K562 (cell line): ENCODE measurements at regions not wholly inside any gene's neighbourhood (a gene's known extent, or its start where the extent isn't known, plus 50 kb on each side); places are given as distances from the start of the nearest gene placed in this dataset.

Experiments
- ATAC-seq: fragments of 200-7000 bp; cut with Tn5 transposase; 3 replicates; pipeline ENCODE4 v1.9.1; 2020; ENCODE audit warnings: moderate library complexity
- BruUV-seq: library from RNA; stranded (reverse); fragments of 400-500 nt; replicated peaks from 2 replicates; lab custom pipeline; 2021; lab: Mats Ljungman, UMichigan
- CTCF ChIA-PET: fragments of 300-600 bp; formaldehyde crosslinking; extraction: SDS; loops from one replicate; lab custom pipeline; 2021; ENCODE audit warnings: low intra/inter-chr PET ratio; lab: Yijun Ruan, JAX
- POLR2A ChIA-PET: fragments of 300-600, 350-650 bp; sonication (Branson Sonifier 250); formaldehyde crosslinking; extraction: SDS; loops from one replicate; lab custom pipeline; 2021; ENCODE audit warnings: antibody characterized with exemption, inconsistent platforms; lab: Yijun Ruan, JAX
- DNase-seq, 4 experiments: peaks; one replicate each; pipeline versions ENCODE4 v3.0.0 to v3.0.0-alpha.2; 2011 to 2018; ENCODE audit warnings: low spot score in 3 of 4, mixed read lengths in 3 of 4; ENCODE audit errors: extremely low read depth in 1 of 4
- FAIRE-seq: peaks from 2 replicates; lab custom pipeline; 2011; peaks lifted over from hg19 to GRCh38; lab: Jason Lieb, UNC
- H2AFZ ChIP-seq: 2 replicates; pipeline ENCODE4 v1.6.0; 2011; ENCODE audit warnings: low read depth, low read length, control low read depth, inconsistent platforms
- H3K27ac ChIP-seq: fragments of 200-600 bp; 3 replicates; pipeline ENCODE4 v1.8.0; 2011; ENCODE audit warnings: low read depth, mild to moderate bottlenecking, control low read depth, inconsistent platforms, low read length, moderate library complexity, mixed read lengths; ENCODE audit errors: extremely low read depth
- H3K27me3 ChIP-seq, 2 experiments: fragments of 300-600 bp in 1 of 2; 2 replicates in 1 of 2; 3 replicates in 1 of 2; pipeline versions ENCODE4 v1.6.0 to v1.8.0; 2011; ENCODE audit warnings: inconsistent platforms in 2 of 2, low read length in 2 of 2, mild to moderate bottlenecking in 1 of 2, mixed read lengths in 1 of 2, moderate library complexity in 1 of 2; ENCODE audit not compliant: control insufficient read depth in 2 of 2, insufficient read depth in 2 of 2
- H3K36me3 ChIP-seq: fragments of 300-600 bp; 3 replicates; pipeline ENCODE4 v1.8.0; 2011; ENCODE audit warnings: mild to moderate bottlenecking, low read length, inconsistent platforms; ENCODE audit not compliant: control insufficient read depth, insufficient read depth
- H3K4me1 ChIP-seq, 2 experiments: fragments of 200-600 bp in 1 of 2; replicated peaks in 1 of 2; 2 replicates in 1 of 2; 3 replicates in 1 of 2; pipeline versions ENCODE4 v1.5.1 to v1.8.0; 2011; ENCODE audit warnings: inconsistent platforms in 2 of 2, low read length in 2 of 2, mild to moderate bottlenecking in 1 of 2, mixed read lengths in 1 of 2, moderate library complexity in 1 of 2; ENCODE audit not compliant: control insufficient read depth in 2 of 2, insufficient read depth in 2 of 2
- H3K4me2 ChIP-seq: 2 replicates; pipeline ENCODE4 v1.6.1; 2011; ENCODE audit warnings: low read length, control low read depth, inconsistent platforms, mixed read lengths; ENCODE audit not compliant: insufficient read depth
- H3K4me3 ChIP-seq: fragments of 200-600 bp; sonication (generic), shearing (Covaris generic); 2 replicates; pipeline ENCODE4 v1.5.1; 2016; ENCODE audit warnings: control low read depth, inconsistent platforms
- H3K79me2 ChIP-seq: fragments of 200-600 bp; 3 replicates; pipeline ENCODE4 v1.8.0; 2011; ENCODE audit warnings: low read length, inconsistent platforms; ENCODE audit not compliant: control insufficient read depth, insufficient read depth
- H3K9ac ChIP-seq, 2 experiments: 2 replicates each; pipeline versions ENCODE4 v1.6.0 to v1.6.1; 2011; ENCODE audit warnings: low read depth in 2 of 2, low read length in 2 of 2, control low read depth in 1 of 2, inconsistent platforms in 1 of 2, mild to moderate bottlenecking in 1 of 2, mixed read lengths in 1 of 2; ENCODE audit not compliant: insufficient read depth in 1 of 2
- H3K9me1 ChIP-seq: one replicate; pipeline ENCODE4 v1.6.0; 2011; ENCODE audit warnings: inconsistent platforms, mild to moderate bottlenecking, low read length, moderate library complexity; ENCODE audit not compliant: control insufficient read depth, insufficient read depth
- H3K9me3 ChIP-seq: replicated peaks from 2 replicates; pipeline ENCODE4 v1.5.1; 2011; ENCODE audit warnings: low read depth, low read length, inconsistent platforms; ENCODE audit not compliant: control insufficient read depth, insufficient read depth
- H4K20me1 ChIP-seq: replicated peaks from 2 replicates; pipeline ENCODE4 v1.6.1; 2011; ENCODE audit warnings: low read length, inconsistent platforms, mixed read lengths; ENCODE audit not compliant: control insufficient read depth, insufficient read depth
- CHCHD3 ChIP-seq: fragments of 250-450 bp; sonication (Bioruptor Pico); IDR thresholded peaks from 2 replicates; pipeline ENCODE4 v2.1.2; 2022; ENCODE audit warnings: mild to moderate bottlenecking
- DPF2 ChIP-seq: fragments of 450-650 bp; IDR thresholded peaks from 2 replicates; pipeline ENCODE4 v1.6.1; 2016
- GTF2E2 ChIP-seq: fragments of 200-800 bp; sonication (Bioruptor generic); IDR thresholded peaks from 2 replicates; pipeline ENCODE4 v1.6.1; 2016; ENCODE audit warnings: missing genetic modification characterization, missing compliant biosample characterization
- HES1 ChIP-seq: fragments of 450-650 bp; IDR thresholded peaks from 2 replicates; pipeline ENCODE4 v1.6.1; 2016; ENCODE audit warnings: low read depth, mild to moderate bottlenecking, moderate library complexity
- HNRNPK ChIP-seq: fragments of 200-400 bp; formaldehyde crosslinking; IDR thresholded peaks from one replicate; pipeline ENCODE4 v1.6.1; 2018; ENCODE audit warnings: mild to moderate bottlenecking, low read depth, low read length; ENCODE audit not compliant: poor library complexity, severe bottlenecking
- KAT7 ChIP-seq: sonication (generic); formaldehyde crosslinking; IDR thresholded peaks from 2 replicates; pipeline ENCODE4 v1.8.0; 2022; ENCODE audit warnings: missing genetic modification reagents, mild to moderate bottlenecking, borderline replicate concordance
- L3MBTL2 ChIP-seq: fragments of 450-650 bp; IDR thresholded peaks from 2 replicates; pipeline ENCODE4 v1.6.1; 2016; ENCODE audit warnings: mild to moderate bottlenecking, moderate library complexity
- MAFF ChIP-seq: IDR thresholded peaks from 2 replicates; pipeline ENCODE4 v1.6.1; 2012; ENCODE audit warnings: low read length, improper control_type of control experiment
- MTA3 ChIP-seq: fragments of 450-650 bp; formaldehyde crosslinking; IDR thresholded peaks from 2 replicates; pipeline ENCODE4 v1.6.1; 2017; ENCODE audit warnings: mild to moderate bottlenecking, borderline replicate concordance
- RHOXF2B ChIP-seq: fragments of 250-450 bp; sonication (Bioruptor Pico); conservative IDR thresholded peaks from 2 replicates; pipeline ENCODE4 v1.5.1; 2021
- SETDB1 ChIP-seq: IDR thresholded peaks from one replicate; pipeline ENCODE4 v1.6.1; 2012; ENCODE audit warnings: low read length, control low read depth, inconsistent platforms
- SIN3A ChIP-seq, 2 experiments: fragments of 150-350 bp in 1 of 2; IDR thresholded peaks; 2 replicates each; pipeline ENCODE4 v1.6.1; 2011 to 2016; ENCODE audit warnings: borderline replicate concordance in 2 of 2, low read depth in 2 of 2, low read length in 2 of 2, mild to moderate bottlenecking in 2 of 2, moderate library complexity in 2 of 2; ENCODE audit not compliant: control insufficient read depth in 1 of 2
- SRSF9 ChIP-seq: fragments of 200-400 bp; formaldehyde crosslinking; IDR thresholded peaks from 2 replicates; pipeline ENCODE4 v1.6.1; 2017; ENCODE audit warnings: low read depth, low read length, borderline replicate concordance
- WGBS: fragments of 100-300 bp; shearing (Covaris generic); methylation state at CpG from one replicate; pipeline ENCODE4 v1.1.6; 2016; ENCODE audit warnings: low coverage, mixed read lengths; ENCODE audit not compliant: insufficient coverage; ENCODE audit errors: missing lambda C conversion rate; 5-methylcytosine and 5-hydroxymethylcytosine counted together
- in situ Hi-C: fragments of 300-500 bp; cut with MboI; formaldehyde crosslinking; loops from 4 replicates; pipeline ENCODE4 v1.15.0; 2018; ENCODE audit warnings: inconsistent platforms, mixed read lengths
- intact Hi-C: fragments of 100-400 bp; cut with micrococcal nuclease; formaldehyde crosslinking; loops from 2 replicates; pipeline ENCODE4 v1.14.2; 2022
- TF ChIP-seq, protein P1 (sequence below): fragments of 450-650 bp; IDR thresholded peaks from 2 replicates; pipeline ENCODE4 v1.6.1; 2016; ENCODE audit warnings: low read depth

GRCh38 chr20:52841003-52841402 lies 131.2 kb upstream of the TSHZ2 start:
- ATAC-seq (no peak), FAIRE-seq (no peak), DNase-seq (no peak)
- Histone ChIP-seq H4K20me1 (no peaks in the 10 kb centered on the region), H3K4me2 (no peak overlapping the region), H3K4me1 (no peaks in the 10 kb centered on the region), H3K27me3 (peaks cover 0 to 12% of the 10 kb centered on the region in 2 experiments; a peak in 2 of 5 replicates), H3K9me1 (no peaks in the 10 kb centered on the region), H3K36me3 (no peaks in the 10 kb centered on the region), H3K4me3 (no peak overlapping the region), H3K27ac (no peak overlapping the region), H3K9ac (no peak overlapping the region), H3K9me3 (no peaks in the 10 kb centered on the region), H3K79me2 (no peaks in the 10 kb centered on the region), H2AFZ (no peak overlapping the region)
- BruUV-seq, result no TSS peak
- intact Hi-C loops, result no loop called here
- in situ Hi-C loops, result no loop called here
- ChIA-PET CTCF (no interaction called here), POLR2A (no interaction called here)
- WGBS, result 5% methylated on average over 3 of the region's 3 CpGs
- TF ChIP-seq CHCHD3 (CRISPR knock-in tag), result no peak
- TF ChIP-seq L3MBTL2, result no peak
- no peak for TF ChIP-seq RHOXF2B (CRISPR knock-in tag)
- no peak for TF ChIP-seq DPF2
- no peak for TF ChIP-seq HES1
- TF ChIP-seq SRSF9, result no peak
- TF ChIP-seq MTA3, result no peak
- TF ChIP-seq SETDB1, result no peak
- TF ChIP-seq, protein P1, sequence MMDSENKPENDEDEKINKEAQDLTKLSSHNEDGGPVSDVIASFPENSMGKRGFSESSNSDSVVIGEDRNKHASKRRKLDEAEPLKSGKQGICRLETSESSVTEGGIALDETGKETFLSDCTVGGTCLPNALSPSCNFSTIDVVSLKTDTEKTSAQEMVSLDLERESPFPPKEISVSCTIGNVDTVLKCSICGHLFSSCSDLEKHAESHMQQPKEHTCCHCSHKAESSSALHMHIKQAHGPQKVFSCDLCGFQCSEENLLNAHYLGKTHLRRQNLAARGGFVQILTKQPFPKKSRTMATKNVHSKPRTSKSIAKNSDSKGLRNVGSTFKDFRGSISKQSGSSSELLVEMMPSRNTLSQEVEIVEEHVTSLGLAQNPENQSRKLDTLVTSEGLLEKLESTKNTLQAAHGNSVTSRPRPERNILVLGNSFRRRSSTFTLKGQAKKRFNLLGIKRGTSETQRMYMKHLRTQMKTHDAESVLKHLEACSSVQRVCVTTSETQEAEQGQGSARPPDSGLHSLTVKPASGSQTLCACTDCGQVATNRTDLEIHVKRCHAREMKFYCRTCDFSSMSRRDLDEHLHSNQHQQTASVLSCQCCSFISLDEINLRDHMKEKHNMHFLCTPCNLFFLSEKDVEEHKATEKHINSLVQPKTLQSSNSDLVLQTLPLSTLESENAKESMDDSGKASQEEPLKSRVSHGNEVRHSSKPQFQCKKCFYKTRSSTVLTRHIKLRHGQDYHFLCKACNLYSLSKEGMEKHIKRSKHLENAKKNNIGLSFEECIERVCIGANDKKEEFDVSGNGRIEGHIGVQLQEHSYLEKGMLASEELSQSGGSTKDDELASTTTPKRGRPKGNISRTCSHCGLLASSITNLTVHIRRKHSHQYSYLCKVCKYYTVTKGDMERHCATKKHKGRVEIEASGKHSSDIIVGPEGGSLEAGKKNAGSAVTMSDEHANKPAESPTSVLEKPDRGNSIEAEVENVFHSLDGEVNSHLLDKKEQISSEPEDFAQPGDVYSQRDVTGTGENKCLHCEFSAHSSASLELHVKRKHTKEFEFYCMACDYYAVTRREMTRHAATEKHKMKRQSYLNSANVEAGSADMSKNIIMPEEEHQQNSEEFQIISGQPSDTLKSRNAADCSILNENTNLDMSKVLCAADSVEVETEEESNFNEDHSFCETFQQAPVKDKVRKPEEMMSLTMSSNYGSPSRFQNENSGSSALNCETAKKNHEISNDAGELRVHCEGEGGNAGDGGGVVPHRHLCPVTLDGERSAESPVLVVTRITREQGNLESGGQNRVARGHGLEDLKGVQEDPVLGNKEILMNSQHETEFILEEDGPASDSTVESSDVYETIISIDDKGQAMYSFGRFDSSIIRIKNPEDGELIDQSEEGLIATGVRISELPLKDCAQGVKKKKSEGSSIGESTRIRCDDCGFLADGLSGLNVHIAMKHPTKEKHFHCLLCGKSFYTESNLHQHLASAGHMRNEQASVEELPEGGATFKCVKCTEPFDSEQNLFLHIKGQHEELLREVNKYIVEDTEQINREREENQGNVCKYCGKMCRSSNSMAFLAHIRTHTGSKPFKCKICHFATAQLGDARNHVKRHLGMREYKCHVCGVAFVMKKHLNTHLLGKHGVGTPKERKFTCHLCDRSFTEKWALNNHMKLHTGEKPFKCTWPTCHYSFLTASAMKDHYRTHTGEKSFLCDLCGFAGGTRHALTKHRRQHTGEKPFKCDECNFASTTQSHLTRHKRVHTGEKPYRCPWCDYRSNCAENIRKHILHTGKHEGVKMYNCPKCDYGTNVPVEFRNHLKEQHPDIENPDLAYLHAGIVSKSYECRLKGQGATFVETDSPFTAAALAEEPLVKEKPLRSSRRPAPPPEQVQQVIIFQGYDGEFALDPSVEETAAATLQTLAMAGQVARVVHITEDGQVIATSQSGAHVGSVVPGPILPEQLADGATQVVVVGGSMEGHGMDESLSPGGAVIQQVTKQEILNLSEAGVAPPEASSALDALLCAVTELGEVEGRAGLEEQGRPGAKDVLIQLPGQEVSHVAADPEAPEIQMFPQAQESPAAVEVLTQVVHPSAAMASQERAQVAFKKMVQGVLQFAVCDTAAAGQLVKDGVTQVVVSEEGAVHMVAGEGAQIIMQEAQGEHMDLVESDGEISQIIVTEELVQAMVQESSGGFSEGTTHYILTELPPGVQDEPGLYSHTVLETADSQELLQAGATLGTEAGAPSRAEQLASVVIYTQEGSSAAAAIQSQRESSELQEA, result no peak
- TF ChIP-seq SIN3A (IDR thresholded peaks at IDR 0.05; ENCODE audit: borderline replicate concordance in 2 of 2, control insufficient read depth in 1 of 2, low read depth in 2 of 2, low read length in 2 of 2), result no peak
- TF ChIP-seq MAFF, result no peak
- TF ChIP-seq KAT7 (CRISPR knock-in tag), result no peak
- no peak for TF ChIP-seq HNRNPK
- TF ChIP-seq GTF2E2 (tag), result no peak
